Epithelial cell of esophagus (primary cell): ENCODE measurements at regions not wholly inside any gene's neighbourhood (a gene's known extent, or its start where the extent isn't known, plus 50 kb on each side); places are given as distances from the start of the nearest gene placed in this dataset.

Experiments used
- DNase-seq: peaks from one replicate; pipeline ENCODE4 v3.0.0; 2010; ENCODE audit warnings: low read depth
- H3K4me3 ChIP-seq: 2 replicates; pipeline ENCODE4 v1.5.1; 2011; ENCODE audit warnings: mild to moderate bottlenecking, low read length, control low read depth
- TF ChIP-seq, protein P1 (sequence below): IDR thresholded peaks from 2 replicates; pipeline ENCODE4 v1.5.1; 2011; ENCODE audit warnings: low read depth, mild to moderate bottlenecking, low read length, control low read depth, inconsistent platforms; ENCODE audit not compliant: insufficient read depth; ENCODE audit errors: missing control alignments

DNA sequence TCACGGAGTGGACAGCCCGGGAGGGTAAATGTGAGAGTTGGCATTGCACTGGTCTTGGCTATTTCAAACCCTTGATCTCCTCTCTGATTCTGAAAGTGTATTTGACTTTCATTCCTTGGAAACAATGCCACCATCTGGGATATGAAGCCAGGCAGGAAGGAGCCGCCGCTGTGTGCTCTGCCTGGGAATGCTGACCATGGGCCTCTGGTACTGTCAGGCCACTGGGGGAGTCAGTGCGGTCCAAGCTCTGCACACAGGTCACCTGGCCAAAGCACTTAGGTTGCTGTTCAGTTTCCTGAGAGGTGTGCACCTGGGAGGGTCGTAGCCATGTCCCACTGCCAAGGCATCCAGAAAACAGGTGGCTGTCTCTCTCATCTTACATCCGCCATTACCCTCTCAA, 68.5 kb upstream of the SHH start:
- TF ChIP-seq, protein P1, sequence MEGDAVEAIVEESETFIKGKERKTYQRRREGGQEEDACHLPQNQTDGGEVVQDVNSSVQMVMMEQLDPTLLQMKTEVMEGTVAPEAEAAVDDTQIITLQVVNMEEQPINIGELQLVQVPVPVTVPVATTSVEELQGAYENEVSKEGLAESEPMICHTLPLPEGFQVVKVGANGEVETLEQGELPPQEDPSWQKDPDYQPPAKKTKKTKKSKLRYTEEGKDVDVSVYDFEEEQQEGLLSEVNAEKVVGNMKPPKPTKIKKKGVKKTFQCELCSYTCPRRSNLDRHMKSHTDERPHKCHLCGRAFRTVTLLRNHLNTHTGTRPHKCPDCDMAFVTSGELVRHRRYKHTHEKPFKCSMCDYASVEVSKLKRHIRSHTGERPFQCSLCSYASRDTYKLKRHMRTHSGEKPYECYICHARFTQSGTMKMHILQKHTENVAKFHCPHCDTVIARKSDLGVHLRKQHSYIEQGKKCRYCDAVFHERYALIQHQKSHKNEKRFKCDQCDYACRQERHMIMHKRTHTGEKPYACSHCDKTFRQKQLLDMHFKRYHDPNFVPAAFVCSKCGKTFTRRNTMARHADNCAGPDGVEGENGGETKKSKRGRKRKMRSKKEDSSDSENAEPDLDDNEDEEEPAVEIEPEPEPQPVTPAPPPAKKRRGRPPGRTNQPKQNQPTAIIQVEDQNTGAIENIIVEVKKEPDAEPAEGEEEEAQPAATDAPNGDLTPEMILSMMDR: no peak
- H3K4me3 ChIP-seq: no peak overlapping the region
- no peak for DNase-seq

DNA sequence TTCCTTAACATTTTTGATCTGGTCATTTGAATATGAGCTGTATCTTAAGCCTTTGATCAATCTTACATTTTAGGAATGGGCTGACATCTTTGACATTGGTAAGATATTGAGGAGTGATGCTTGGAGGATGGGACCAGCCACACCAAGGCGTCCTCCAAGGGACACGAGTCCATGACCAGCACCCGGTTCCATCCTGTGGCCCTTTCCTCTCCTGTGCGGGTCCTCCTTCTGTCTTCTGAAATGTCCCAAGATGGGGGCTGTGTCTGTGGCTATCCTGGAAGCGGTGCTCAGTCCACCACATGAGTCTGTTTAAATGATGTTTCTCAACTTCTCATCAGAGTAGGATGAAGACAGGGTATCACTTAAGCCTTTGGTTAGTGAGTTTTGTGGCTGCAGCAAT, 67.3 kb upstream of the SHH start:
- no peak for DNase-seq
- TF ChIP-seq, protein P1: no peak
- H3K4me3 ChIP-seq: no peak overlapping the region

DNA sequence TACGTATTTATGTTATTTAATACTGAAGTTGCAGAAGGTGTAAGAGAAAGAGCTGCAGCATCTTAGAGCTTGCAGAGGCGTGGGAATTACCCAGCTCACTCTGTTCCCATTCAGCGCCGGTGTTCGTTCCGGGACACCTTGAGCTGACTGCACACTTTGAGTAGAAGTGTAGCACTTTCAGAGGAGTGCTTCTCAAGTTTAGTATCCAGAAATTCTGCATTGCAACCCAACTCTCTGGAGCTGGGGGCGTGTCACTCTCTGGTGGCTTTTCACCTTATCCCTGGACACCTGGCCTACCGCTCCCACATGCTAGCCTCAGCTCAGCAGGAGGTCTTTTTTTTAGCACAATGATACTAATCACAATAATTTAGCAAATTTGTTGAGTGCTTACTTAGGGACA, 66.4 kb upstream of the SHH start:
- no peak overlapping the region for H3K4me3 ChIP-seq
- TF ChIP-seq, protein P1: no peak
- DNase-seq: no peak

DNA sequence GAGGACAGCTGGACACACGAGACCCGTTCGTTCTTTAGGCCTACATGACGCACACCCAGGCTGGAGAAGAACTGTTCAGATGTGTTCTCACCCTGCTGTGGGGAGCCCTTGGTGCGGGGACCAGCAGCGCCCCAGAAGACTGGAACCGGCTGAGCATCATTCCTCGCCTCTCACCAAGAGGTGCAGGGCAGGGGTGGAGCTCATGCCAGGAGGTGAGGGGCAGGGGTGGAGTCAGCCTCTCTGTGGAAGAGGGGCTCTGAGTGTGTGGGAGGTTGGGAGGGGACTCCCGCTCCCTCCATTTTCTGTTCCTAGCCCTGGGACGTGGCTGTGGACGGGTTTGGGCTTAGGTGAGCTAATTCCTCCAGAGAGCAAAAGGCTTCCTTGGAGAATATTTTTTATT, 66.0 kb upstream of the SHH start:
- TF ChIP-seq, protein P1: no peak
- no peak overlapping the region for H3K4me3 ChIP-seq
- DNase-seq: no peak

DNA sequence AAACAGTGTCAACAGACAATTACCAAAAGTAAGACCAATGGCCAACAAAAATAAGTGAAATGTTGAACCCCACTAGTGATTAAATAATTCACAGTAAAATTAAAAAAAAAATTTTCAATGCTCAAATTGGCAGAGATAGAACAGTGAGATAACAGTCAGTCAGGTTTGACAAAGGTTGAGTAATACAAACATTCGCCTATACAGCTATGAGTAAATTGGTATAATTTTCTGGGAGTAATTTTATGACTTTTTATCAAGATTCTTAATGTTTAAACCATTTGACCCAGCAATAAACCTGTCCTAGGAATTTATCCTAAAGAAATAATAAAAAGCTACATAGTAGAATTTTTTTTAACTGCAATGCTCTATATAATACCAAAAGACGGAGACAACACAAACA, 64.9 kb upstream of the SHH start:
- H3K4me3 ChIP-seq: no peak overlapping the region
- no peak for DNase-seq
- TF ChIP-seq, protein P1: no peak

DNA sequence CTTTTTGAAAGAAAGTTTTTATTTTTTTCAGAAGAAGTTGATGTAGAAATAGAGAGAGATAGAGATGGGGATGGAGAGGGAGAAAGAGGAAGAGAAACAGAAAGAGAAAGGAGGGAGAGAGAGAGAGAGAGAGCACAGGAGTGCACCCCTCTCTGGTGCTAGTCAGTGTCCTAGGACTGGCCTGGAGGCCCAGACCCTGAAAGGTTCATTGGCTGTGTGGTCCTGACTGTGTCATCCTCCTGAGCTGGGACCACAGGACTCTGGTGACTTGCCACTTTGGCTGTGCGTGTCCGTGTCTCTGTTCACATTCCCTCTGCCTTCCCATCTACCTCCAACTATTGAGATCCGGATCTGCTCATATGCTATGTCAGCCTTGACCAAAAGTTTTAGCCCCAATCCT, 62.1 kb upstream of the SHH start:
- TF ChIP-seq, protein P1: no peak
- no peak for DNase-seq
- no peak overlapping the region for H3K4me3 ChIP-seq

DNA sequence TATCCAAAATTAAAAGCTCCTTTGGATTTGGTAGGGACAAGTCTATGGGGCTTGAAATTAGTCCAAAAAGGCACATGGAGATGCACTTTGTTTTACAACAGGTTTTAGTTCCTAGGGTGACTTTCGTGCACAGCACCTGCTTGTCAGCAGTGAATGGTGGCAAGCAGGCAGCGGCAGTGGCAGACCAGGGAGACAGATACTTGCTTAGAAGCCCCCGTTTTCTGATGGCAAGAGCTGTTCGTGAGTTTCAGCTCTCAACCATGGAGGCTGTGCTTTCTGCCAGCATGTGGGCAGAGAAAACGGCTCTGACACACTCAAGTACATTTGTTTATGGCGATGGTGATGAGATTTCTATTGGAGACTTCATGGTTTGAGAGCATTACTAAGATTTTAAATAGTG, 61.7 kb upstream of the SHH start:
- H3K4me3 ChIP-seq: no peak overlapping the region
- DNase-seq: no peak
- TF ChIP-seq, protein P1: no peak
